ENCODE measurements at regions not wholly inside any gene's neighbourhood (a gene's known extent, or its start where the extent isn't known, plus 50 kb on each side); places are given as distances from the start of the nearest gene placed in this dataset.

DNA sequence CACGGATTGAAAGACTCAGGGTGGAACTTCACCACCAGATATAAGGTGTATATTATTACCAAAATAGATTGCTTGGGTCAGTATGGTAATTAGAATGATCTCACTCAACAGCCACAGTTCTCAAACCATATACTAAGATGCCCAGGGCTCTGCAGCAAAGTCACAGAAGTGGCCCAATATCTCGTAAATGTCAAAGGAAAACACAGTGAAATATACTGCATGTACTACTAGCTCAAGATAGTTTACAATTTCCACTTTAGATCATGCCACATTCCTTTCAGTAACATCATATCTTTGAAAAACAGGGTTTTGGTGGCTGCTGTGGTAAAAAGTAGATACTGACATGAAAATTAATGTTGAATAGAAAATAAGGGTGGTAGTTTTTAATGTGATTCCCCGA lies 180.3 kb upstream of the ATP1B1 start:
- Mint-ChIP-seq H3K27me3 (no peaks in the 10 kb centered on the region), H3K4me1 (ENCODE audit: unreplicated experiment) (no peaks in the 10 kb centered on the region), H3K36me3 (no peaks in the 10 kb centered on the region), H3K4me3 (no peak overlapping the region), H3K9me3 (no peaks in the 10 kb centered on the region), H3K27ac (no peak overlapping the region)
- no peak for DNase-seq (ENCODE audit: extremely low spot score, unreplicated experiment)
- TF ChIP-seq, protein P1, sequence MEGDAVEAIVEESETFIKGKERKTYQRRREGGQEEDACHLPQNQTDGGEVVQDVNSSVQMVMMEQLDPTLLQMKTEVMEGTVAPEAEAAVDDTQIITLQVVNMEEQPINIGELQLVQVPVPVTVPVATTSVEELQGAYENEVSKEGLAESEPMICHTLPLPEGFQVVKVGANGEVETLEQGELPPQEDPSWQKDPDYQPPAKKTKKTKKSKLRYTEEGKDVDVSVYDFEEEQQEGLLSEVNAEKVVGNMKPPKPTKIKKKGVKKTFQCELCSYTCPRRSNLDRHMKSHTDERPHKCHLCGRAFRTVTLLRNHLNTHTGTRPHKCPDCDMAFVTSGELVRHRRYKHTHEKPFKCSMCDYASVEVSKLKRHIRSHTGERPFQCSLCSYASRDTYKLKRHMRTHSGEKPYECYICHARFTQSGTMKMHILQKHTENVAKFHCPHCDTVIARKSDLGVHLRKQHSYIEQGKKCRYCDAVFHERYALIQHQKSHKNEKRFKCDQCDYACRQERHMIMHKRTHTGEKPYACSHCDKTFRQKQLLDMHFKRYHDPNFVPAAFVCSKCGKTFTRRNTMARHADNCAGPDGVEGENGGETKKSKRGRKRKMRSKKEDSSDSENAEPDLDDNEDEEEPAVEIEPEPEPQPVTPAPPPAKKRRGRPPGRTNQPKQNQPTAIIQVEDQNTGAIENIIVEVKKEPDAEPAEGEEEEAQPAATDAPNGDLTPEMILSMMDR (conservative IDR thresholded peaks at IDR 0.05) = no peak

GRCh38 chr1:168932539-168932938 lies 174.0 kb upstream of the ATP1B1 start:
- Mint-ChIP-seq H3K9me3 (peaks cover 5% of the 10 kb centered on the region), H3K4me1 (ENCODE audit: unreplicated experiment) (no peaks in the 10 kb centered on the region), H3K36me3 (no peaks in the 10 kb centered on the region), H3K27ac (no peak overlapping the region), H3K4me3 (no peak overlapping the region), H3K27me3 (no peaks in the 10 kb centered on the region)
- TF ChIP-seq, protein P1 (conservative IDR thresholded peaks at IDR 0.05) = no peak
- no peak for DNase-seq (ENCODE audit: extremely low spot score, unreplicated experiment)

GRCh38 chr1:168933141-168933805 lies 173.2 kb upstream of the ATP1B1 start:
- TF ChIP-seq, protein P1 (conservative IDR thresholded peaks at IDR 0.05) = no peak
- H3K27ac Mint-ChIP-seq = no peak overlapping the region
- no peak overlapping the region for H3K4me3 Mint-ChIP-seq
- DNase-seq (ENCODE audit: extremely low spot score, unreplicated experiment) = no peak
- no peaks in the 10 kb centered on the region for H3K27me3 Mint-ChIP-seq
- H3K36me3 Mint-ChIP-seq = no peaks in the 10 kb centered on the region
- H3K9me3 Mint-ChIP-seq = peaks cover 5% of the 10 kb centered on the region
- no peaks in the 10 kb centered on the region for H3K4me1 Mint-ChIP-seq (ENCODE audit: unreplicated experiment)

- no peak for DNase-seq (ENCODE audit: extremely low spot score, unreplicated experiment)
- peaks cover 5% of the 10 kb centered on the region for H3K9me3 Mint-ChIP-seq
- H3K36me3 Mint-ChIP-seq = no peaks in the 10 kb centered on the region
- no peaks in the 10 kb centered on the region for H3K4me1 Mint-ChIP-seq (ENCODE audit: unreplicated experiment)
- TF ChIP-seq, protein P1 (conservative IDR thresholded peaks at IDR 0.05) = no peak
- H3K27me3 Mint-ChIP-seq = no peaks in the 10 kb centered on the region
- H3K4me3 Mint-ChIP-seq = no peak overlapping the region
- H3K27ac Mint-ChIP-seq = no peak overlapping the region
Measured at GRCh38 chr1:168939110-168939946, 167.2 kb upstream of the ATP1B1 start.

- Mint-ChIP-seq H3K27me3 (no peaks in the 10 kb centered on the region), H3K36me3 (no peaks in the 10 kb centered on the region), H3K27ac (no peak overlapping the region), H3K4me3 (no peak overlapping the region), H3K9me3 (peaks cover 5% of the 10 kb centered on the region), H3K4me1 (ENCODE audit: unreplicated experiment) (no peaks in the 10 kb centered on the region)
- TF ChIP-seq, protein P1 (conservative IDR thresholded peaks at IDR 0.05) = no peak
- DNase-seq (ENCODE audit: extremely low spot score, unreplicated experiment) = no peak
Measured at GRCh38 chr1:168939947-168940223, 166.6 kb upstream of the ATP1B1 start.
